ENCODE measurements at regions not wholly inside any gene's neighbourhood (a gene's known extent, or its start where the extent isn't known, plus 50 kb on each side); places are given as distances from the start of the nearest gene placed in this dataset.

DNA sequence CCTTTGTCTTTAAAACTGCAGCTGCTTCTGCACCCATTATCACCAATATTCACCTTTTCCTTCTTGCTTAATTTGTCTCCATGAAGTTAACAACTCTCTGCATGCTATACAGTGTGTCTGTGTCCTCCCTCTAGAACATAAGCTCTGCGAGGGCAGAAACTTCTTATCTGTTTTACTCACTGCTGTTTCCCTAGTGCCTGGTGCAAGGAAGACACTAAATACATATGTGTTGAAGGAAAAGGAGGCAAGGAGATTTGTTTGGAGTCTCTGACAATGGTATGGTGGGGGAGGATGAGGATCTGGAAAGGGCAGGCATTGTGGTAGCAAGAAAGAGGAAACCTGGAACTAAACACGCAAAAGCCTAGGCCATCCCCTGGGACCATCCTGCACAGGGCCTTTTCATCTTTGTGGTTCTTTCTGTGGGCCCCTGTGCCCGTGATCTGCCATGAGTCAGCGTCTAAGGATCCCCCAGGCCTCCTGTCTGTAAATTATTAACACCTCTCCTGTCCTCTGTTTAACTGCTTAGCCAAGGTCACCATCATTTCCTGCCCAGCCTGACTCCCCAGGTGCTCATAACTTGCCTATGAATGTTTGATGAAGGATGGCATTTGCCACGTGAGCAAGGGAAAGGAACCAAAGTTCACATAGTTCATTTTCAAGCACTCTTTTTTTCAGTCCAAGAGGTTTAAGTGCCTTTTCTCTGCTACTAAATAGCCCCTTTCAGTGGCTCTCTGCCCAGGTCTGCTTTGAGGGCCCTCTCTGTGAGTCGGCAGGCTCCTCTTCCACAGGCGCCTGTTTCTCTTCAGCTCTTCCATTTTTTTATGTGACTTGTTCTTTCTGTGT is 131.1 kb downstream of the RASSF10 start:
- 62% methylated on average over 7 of the region's 7 CpGs for WGBS
- Histone ChIP-seq H3K4me1 (no peaks in the 10 kb centered on the region), H3K27ac (replicated peaks in 1 of 4) (no peak overlapping the region), H3K4me3 (no peak overlapping the region), H3K27me3 (no peaks in the 10 kb centered on the region), H3K9me3 (no peaks in the 10 kb centered on the region), H3K36me3 (no peaks in the 10 kb centered on the region)
- TF ChIP-seq POLR2A (IDR thresholded peaks at IDR 0.05; ENCODE audit: low read depth) (no peak), POLR2AphosphoS5 (IDR thresholded peaks at IDR 0.05) (no peak), EP300 (IDR thresholded peaks at IDR 0.05) (no peak)
- TF ChIP-seq, protein P1, sequence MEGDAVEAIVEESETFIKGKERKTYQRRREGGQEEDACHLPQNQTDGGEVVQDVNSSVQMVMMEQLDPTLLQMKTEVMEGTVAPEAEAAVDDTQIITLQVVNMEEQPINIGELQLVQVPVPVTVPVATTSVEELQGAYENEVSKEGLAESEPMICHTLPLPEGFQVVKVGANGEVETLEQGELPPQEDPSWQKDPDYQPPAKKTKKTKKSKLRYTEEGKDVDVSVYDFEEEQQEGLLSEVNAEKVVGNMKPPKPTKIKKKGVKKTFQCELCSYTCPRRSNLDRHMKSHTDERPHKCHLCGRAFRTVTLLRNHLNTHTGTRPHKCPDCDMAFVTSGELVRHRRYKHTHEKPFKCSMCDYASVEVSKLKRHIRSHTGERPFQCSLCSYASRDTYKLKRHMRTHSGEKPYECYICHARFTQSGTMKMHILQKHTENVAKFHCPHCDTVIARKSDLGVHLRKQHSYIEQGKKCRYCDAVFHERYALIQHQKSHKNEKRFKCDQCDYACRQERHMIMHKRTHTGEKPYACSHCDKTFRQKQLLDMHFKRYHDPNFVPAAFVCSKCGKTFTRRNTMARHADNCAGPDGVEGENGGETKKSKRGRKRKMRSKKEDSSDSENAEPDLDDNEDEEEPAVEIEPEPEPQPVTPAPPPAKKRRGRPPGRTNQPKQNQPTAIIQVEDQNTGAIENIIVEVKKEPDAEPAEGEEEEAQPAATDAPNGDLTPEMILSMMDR (IDR thresholded peaks at IDR 0.05) = no peak
- intact Hi-C loops (cut with DNase I) = no loop called here
- peak; percentile 39 for DNase-seq (ENCODE audit: extremely low spot score)

DNA sequence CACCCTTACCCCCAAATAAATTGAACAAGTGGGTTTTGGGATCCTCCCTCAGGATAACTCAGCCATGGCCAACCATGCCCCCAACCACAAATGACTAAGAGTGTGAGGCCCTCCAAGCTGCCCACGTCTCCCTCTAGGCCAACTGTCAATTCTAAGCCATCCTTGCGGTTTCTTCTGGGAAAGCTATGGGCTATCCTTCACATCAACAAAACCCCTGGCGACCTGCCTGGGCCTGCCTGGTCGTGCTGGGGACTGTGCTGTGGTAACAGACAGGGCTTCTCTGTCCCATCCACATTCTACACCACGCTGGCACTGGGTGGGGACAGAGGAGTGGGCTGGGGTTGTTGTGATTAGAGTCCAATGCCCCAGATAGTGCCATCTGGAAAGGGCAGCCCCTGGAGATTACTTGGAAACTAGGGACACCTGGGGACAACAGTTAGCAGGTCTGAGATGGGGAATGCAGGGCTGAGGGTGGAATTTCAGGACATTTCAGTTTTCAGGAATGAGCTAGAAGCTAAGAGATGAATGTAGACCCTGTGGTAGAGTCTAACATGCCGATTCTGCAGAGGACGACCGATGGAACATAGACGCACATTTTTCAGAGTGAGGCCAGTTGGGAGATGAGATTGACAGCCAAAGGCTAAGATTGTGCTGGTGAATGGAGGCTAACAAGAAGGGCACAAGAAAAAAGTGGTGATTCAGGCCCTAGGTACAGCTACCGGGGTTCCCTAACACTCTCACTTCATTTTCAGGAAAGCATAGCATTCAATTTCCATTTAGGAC is 131.9 kb downstream of the RASSF10 start:
- Histone ChIP-seq H3K4me1 (no peaks in the 10 kb centered on the region), H3K27ac (replicated peaks in 1 of 4) (no peak overlapping the region), H3K9me3 (no peaks in the 10 kb centered on the region), H3K4me3 (no peak overlapping the region), H3K27me3 (no peaks in the 10 kb centered on the region), H3K36me3 (no peaks in the 10 kb centered on the region)
- DNase-seq (ENCODE audit: extremely low spot score) = peak; percentile 81
- WGBS = 86% methylated on average over 10 of the region's 10 CpGs
- no peak for TF ChIP-seq POLR2A (IDR thresholded peaks at IDR 0.05; ENCODE audit: low read depth)
- TF ChIP-seq POLR2AphosphoS5 (IDR thresholded peaks at IDR 0.05) = no peak
- TF ChIP-seq, protein P1 (IDR thresholded peaks at IDR 0.05) = no peak
- no peak for TF ChIP-seq EP300 (IDR thresholded peaks at IDR 0.05)
- intact Hi-C loops (cut with DNase I) = no loop called here

DNA sequence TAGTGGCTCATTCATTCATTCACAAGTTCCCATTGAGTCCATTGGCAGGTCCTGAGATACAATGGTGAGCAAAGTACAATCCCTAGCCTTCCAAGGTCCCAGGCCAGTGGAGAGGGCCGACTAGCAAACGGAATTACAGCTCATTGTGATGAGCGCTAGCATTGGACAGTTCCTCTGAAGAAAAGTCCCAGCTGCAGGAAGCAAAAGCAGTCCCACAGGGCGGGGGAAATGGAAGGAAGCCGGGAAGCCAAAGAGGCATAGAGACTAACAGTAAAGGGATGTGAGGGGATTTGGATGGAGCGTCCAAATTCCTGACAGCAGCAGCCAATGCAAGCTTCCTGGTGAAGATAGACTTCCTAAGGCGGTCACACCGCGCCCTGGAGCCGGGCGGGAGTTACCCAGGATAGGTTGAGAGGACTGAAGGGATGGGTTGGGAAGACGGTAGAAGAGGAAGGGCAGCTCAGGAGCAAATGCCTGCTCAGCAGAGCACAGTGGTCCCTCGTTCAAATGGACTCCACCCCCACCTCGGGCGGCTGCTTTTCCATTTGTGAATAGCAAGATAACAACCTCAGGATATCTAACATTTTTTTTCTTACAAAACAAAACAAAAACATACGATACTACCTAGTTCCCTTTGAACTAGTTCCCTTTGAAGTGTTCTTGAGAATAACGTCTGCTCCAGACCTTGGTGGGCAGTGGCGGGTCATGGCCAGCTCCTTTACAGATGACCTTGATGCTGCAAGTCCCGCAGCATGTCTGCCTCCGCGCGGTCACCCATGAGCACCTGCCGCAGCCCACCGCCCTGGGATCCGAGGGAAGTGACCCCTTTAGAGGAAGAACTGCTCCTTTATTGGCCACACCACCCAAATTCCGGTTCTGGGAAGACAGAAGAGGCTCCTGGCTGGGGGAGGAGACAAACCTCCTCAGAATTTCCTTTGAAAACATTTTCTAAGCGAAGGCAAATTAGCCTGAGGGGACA is 132.9 kb downstream of the RASSF10 start:
- no peak overlapping the region for H3K27ac ChIP-seq (replicated peaks in 1 of 4)
- TF ChIP-seq POLR2A (IDR thresholded peaks at IDR 0.05; ENCODE audit: low read depth) = no peak
- intact Hi-C loops (cut with DNase I) = no loop called here
- H3K4me3 ChIP-seq = no peak overlapping the region
- H3K36me3 ChIP-seq = no peaks in the 10 kb centered on the region
- H3K9me3 ChIP-seq = no peaks in the 10 kb centered on the region
- H3K4me1 ChIP-seq = no peaks in the 10 kb centered on the region
- H3K27me3 ChIP-seq = no peaks in the 10 kb centered on the region
- peak; percentile 88 for DNase-seq (ENCODE audit: extremely low spot score)
- WGBS = 70% methylated on average over 27 of the region's 27 CpGs

DNA sequence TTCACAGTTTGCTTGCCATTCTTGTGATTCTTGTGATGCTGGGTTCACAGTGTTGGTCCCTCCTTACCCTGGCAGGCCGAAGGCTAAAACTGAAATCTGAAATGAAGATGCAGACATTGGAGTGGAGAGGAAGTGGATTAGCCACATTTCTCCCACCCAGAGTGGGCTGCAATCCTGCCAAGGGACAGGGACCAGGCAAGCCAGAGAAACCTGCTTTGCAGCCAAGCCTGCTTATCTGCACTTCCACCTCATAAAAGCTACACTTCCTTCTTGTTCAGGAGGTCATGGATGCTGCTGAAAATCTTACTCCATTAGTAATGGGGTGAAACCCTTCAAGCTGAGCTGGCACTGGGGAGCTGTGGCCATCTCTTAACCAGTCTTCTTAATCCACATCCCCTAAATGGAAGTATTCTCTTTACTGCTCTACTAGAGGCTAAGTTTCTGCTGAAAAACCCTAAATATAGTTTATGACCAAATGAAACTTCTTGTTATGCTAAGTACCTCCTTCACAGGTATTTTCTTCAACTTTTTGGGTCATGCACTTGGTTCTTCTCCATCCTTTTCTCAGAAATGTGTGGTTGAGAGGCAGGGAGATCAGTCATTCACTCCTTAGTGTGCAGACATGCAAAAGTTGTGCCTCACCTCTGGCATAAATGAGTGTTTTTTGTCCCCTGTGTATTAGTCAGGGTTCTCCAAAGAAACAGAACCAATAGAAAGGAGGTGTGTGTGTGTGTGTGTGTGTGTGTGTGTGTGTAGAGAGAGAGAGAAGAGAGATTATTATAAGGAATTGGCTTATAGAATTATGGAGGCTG is 133.9 kb upstream of the BMAL1 start:
- Histone ChIP-seq H3K9me3 (no peaks in the 10 kb centered on the region), H3K4me3 (no peak overlapping the region), H3K36me3 (no peaks in the 10 kb centered on the region), H3K4me1 (no peaks in the 10 kb centered on the region), H3K27ac (replicated peaks in 1 of 4) (no peak overlapping the region), H3K27me3 (no peaks in the 10 kb centered on the region)
- TF ChIP-seq POLR2A (IDR thresholded peaks at IDR 0.05; ENCODE audit: low read depth) = no peak
- no peak for TF ChIP-seq POLR2AphosphoS5 (IDR thresholded peaks at IDR 0.05)
- TF ChIP-seq, protein P1 (IDR thresholded peaks at IDR 0.05) = no peak
- no peak for TF ChIP-seq EP300 (IDR thresholded peaks at IDR 0.05)
- 69% methylated on average over 1 of the region's 1 CpG for WGBS
- intact Hi-C loops (cut with DNase I) = no loop called here
- peak; percentile 78 for DNase-seq (ENCODE audit: extremely low spot score)
